OCI-LY3 (cell line): ENCODE measurements at regions not wholly inside any gene's neighbourhood (a gene's known extent, or its start where the extent isn't known, plus 50 kb on each side); places are given as distances from the start of the nearest gene placed in this dataset.

Experiments
- CTCF ChIP-seq: fragments of 200-600, 300-600 bp; sonication (generic); IDR thresholded peaks from 2 replicates; pipeline ENCODE4 v1.5.1; 2014; ENCODE audit warnings: antibody characterized with exemption, low read length, low read depth
- EZH2phosphoT487 ChIP-seq: fragments of 200-600 bp; shearing (Covaris generic); IDR thresholded peaks from 2 replicates; pipeline ENCODE4 v1.6.1; 2018; ENCODE audit warnings: antibody characterized with exemption, mixed run types, low read depth

DNA sequence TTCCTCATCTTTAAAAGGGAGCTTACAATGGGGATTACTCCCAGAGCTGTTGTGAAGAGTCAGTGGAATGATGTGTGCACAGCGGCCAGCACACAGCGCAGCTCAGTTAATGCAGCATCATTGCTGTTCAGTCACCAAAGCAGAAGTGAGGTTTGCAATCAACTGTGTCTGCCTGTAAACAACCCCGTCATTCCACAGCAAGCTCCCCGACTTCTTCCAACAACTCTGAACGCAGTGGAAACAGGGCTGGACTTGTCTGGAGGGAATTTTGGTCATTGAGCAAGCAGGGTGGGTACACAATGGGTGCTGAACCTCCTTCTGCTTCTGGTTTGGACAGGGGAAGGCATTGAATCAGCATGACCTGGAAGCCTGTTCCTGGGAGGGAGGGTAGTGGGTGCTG lies 347.4 kb downstream of the PTPRU start:
- TF ChIP-seq EZH2phosphoT487, result no peak
- TF ChIP-seq CTCF, result no peak
